ENCODE measurements at regions not wholly inside any gene's neighbourhood (a gene's known extent, or its start where the extent isn't known, plus 50 kb on each side); places are given as distances from the start of the nearest gene placed in this dataset.

DNA sequence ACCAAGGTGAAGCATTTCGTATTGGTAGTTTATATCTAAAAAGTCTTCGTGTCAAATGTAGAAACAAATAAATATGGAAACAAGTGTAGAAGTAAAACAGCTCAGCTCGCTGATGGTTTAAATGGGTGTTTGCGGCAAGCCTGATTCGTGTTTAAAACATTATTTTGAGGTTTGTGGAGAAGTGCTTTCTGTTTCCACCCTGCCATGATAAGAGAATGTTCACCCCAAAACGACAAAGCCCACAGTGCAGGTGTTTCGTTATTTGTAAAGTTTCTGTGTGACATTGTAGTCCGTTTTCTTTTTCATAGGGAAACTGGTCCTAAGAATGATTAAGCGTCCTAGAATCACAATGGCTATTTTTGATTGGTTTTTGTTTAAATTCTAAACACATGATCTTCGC lies 316.2 kb upstream of the SHH start:
- H3K36me3 ChIP-seq (ENCODE audit: control insufficient read depth, insufficient read depth, low read length), result no peaks in the 10 kb centered on the region
- WGBS (ENCODE audit: insufficient coverage), result 87% methylated on average over 10 of the region's 10 CpGs
- no peak overlapping the region for H3K27ac ChIP-seq (ENCODE audit: low read length)
- TF ChIP-seq, protein P1, sequence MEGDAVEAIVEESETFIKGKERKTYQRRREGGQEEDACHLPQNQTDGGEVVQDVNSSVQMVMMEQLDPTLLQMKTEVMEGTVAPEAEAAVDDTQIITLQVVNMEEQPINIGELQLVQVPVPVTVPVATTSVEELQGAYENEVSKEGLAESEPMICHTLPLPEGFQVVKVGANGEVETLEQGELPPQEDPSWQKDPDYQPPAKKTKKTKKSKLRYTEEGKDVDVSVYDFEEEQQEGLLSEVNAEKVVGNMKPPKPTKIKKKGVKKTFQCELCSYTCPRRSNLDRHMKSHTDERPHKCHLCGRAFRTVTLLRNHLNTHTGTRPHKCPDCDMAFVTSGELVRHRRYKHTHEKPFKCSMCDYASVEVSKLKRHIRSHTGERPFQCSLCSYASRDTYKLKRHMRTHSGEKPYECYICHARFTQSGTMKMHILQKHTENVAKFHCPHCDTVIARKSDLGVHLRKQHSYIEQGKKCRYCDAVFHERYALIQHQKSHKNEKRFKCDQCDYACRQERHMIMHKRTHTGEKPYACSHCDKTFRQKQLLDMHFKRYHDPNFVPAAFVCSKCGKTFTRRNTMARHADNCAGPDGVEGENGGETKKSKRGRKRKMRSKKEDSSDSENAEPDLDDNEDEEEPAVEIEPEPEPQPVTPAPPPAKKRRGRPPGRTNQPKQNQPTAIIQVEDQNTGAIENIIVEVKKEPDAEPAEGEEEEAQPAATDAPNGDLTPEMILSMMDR (IDR thresholded peaks at IDR 0.05), result no peak
- ATAC-seq (no peak), DNase-seq (no peak)
- no peaks in the 10 kb centered on the region for H3K9me3 ChIP-seq (ENCODE audit: control insufficient read depth, insufficient read depth, low read length)
- Mint-ChIP-seq H3K9me3 (no peaks in the 10 kb centered on the region), H3K36me3 (no peaks in the 10 kb centered on the region), H3K4me1 (no peaks in the 10 kb centered on the region), H3K4me3 (no peak overlapping the region), H3K27me3 (ENCODE audit: low read depth in 2 of 2) (peaks cover 4 to 11% of the 10 kb centered on the region in 2 donors), H3K27ac (no peak overlapping the region)
- intact Hi-C loops (cut with micrococcal nuclease), result no loop called here
- no peaks in the 10 kb centered on the region for H3K4me1 ChIP-seq (ENCODE audit: control insufficient read depth, insufficient read depth, low read length)
- no peak overlapping the region for H3K4me3 ChIP-seq (ENCODE audit: low read length)
- H3K27me3 ChIP-seq (ENCODE audit: control insufficient read depth, insufficient read depth, low read length), result no peaks in the 10 kb centered on the region

DNA sequence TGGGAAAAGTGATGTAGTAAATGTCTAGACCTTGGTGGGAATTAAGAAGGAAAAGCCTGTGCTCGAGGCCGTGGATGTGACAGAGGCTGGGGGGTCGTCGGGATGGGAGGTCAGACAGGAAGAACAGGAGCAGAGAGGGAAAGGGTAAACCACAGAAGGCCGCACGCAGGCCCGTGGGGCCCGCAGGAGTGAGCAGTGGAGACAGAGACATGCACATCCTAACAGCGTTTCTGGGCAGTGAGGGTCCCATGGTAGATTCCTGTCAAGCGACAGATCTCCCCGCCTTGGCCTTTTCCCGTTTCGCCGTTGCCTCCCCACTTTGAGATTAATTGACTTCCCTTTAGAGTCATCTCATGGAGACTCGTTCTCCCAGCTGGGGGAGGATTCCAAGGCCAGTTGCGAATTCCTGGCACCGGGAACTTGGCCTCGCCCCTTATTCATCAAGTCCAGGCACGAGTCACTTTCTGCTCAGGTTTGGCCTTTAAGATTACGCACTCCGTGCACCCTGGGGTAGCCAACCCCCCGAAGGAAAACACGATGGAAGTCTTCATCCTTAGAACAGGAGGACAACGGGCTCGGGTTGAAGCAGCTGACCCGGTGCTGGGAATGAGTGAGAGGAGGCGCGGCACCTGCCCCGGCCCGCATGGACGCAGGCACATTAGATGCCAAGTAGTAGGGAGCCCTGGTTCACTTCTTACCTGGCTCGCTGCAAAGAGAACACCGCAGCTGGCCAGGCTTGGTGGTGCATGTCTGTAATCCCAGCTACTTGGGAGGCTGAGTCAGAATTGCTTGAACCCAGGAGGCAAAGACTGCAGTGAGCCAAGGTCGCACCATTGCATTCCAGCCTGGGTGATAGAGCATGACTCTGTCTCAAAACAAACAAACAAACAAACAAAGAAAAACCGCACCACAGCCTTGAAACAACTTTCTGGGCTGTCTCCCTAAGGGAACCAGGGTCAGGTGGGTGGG lies 315.2 kb upstream of the SHH start:
- Mint-ChIP-seq H3K36me3 (no peaks in the 10 kb centered on the region), H3K27me3 (ENCODE audit: low read depth in 2 of 2) (peaks cover 2 to 11% of the 10 kb centered on the region in 2 donors), H3K9me3 (no peaks in the 10 kb centered on the region), H3K27ac (no peak overlapping the region), H3K4me3 (no peak overlapping the region), H3K4me1 (no peaks in the 10 kb centered on the region)
- WGBS (ENCODE audit: insufficient coverage), result 86% methylated on average over 34 of the region's 35 CpGs
- Histone ChIP-seq H3K36me3 (ENCODE audit: control insufficient read depth, insufficient read depth, low read length) (no peaks in the 10 kb centered on the region), H3K4me3 (ENCODE audit: low read length) (no peak overlapping the region), H3K27ac (ENCODE audit: low read length) (no peak overlapping the region), H3K4me1 (ENCODE audit: control insufficient read depth, insufficient read depth, low read length) (no peaks in the 10 kb centered on the region), H3K9me3 (ENCODE audit: control insufficient read depth, insufficient read depth, low read length) (no peaks in the 10 kb centered on the region), H3K27me3 (ENCODE audit: control insufficient read depth, insufficient read depth, low read length) (no peaks in the 10 kb centered on the region)
- intact Hi-C loops (cut with micrococcal nuclease), result no loop called here
- no peak for DNase-seq
- TF ChIP-seq, protein P1 (IDR thresholded peaks at IDR 0.05), result no peak
- ATAC-seq, result no peak

DNA sequence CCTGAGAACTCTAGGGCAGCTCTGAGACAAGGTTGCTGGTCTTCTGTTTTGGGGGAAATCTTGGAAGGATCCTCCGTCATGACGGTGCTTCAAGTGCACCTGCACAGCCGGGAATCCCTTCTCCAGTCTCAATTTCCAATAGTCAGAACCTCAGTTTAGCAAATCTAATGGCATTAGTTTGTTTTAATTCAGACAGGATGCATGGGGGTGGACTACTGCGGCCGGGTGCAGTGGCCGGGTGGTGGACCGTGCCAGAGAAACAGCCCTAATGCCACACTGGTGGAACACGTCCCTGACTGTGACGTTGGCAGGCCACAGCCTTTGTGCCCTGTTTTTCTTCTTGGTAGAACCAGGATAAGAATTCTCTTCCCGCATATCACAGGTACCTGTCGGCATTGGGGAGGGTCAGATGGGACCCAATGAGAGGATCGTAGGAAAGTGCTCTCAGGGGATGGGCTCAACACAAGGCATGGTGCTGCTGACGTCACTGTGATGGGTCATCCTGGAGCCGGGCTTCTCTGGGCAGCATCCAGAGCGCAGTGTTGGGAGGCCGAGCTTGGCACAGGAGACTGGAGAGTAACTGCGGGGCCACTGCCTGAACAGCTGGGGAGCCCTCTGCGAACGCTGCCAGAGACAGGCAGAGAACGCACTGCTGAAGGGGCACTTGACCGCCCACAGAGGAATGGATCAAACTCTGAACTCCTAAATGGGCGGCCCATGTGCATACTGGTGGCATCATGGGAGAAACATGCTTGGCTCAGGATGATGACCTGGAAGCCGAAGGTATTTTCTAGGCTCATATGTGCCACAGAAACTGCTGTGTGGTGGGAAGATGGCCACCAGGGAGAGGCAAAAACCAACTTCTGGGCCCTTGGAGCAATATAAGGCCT lies 313.8 kb upstream of the SHH start:
- Mint-ChIP-seq H3K4me1 (no peaks in the 10 kb centered on the region), H3K27ac (no peak overlapping the region), H3K27me3 (ENCODE audit: low read depth in 2 of 2) (peaks cover 0 to 1% of the 10 kb centered on the region in 2 donors), H3K9me3 (no peaks in the 10 kb centered on the region), H3K4me3 (no peak overlapping the region), H3K36me3 (no peaks in the 10 kb centered on the region)
- no peak for DNase-seq
- intact Hi-C loops (cut with micrococcal nuclease), result no loop called here
- Histone ChIP-seq H3K27me3 (ENCODE audit: control insufficient read depth, insufficient read depth, low read length) (no peaks in the 10 kb centered on the region), H3K4me3 (ENCODE audit: low read length) (no peak overlapping the region), H3K27ac (ENCODE audit: low read length) (no peak overlapping the region), H3K36me3 (ENCODE audit: control insufficient read depth, insufficient read depth, low read length) (no peaks in the 10 kb centered on the region), H3K4me1 (ENCODE audit: control insufficient read depth, insufficient read depth, low read length) (no peaks in the 10 kb centered on the region), H3K9me3 (ENCODE audit: control insufficient read depth, insufficient read depth, low read length) (no peaks in the 10 kb centered on the region)
- 87% methylated on average over 21 of the region's 23 CpGs for whole genome bisulfite sequencing (ENCODE audit: insufficient coverage)
- ATAC-seq, result no peak
- TF ChIP-seq, protein P1 (IDR thresholded peaks at IDR 0.05), result no peak

Measured in natural killer cell (primary cell).